ENCODE measurements at regions not wholly inside any gene's neighbourhood (a gene's known extent, or its start where the extent isn't known, plus 50 kb on each side); places are given as distances from the start of the nearest gene placed in this dataset.

- Histone ChIP-seq H4K20me1 (ENCODE audit: insufficient read depth) (no peaks in the 10 kb centered on the region), H3K4me2 (peak overlapping the region; percentile 37), H3K4me1 (replicated peaks; ENCODE audit: insufficient read depth) (peaks cover 50% of the 10 kb centered on the region), H3K36me3 (ENCODE audit: low read depth) (no peaks in the 10 kb centered on the region), H3F3A (ENCODE audit: insufficient read depth, low read depth) (peaks cover 19% of the 10 kb centered on the region; the same call in 1 of the 2 replicates), H3K9me3 (ENCODE audit: insufficient read depth, low read depth) (peaks cover 17% of the 10 kb centered on the region), H3K4me3 (no peak overlapping the region), H3K79me2 (ENCODE audit: low read depth) (no peaks in the 10 kb centered on the region), H3K9me2 (ENCODE audit: insufficient read depth) (no peaks in the 10 kb centered on the region), H3K27me3 (ENCODE audit: insufficient read depth, low read depth) (no peaks in the 10 kb centered on the region), H3K27ac (peak overlapping the region; percentile 56), H2AFZ (no peak overlapping the region)
- CTCF ChIA-PET, result interaction anchor here (0.5 to 0.6 kb wide), 2 partner anchors 212 to 489 kb away, joined by 3 to 9 read pairs; no protein-coding TSS in a partner anchor
- BruUV-seq (replicated peaks), result no TSS peak
- DNase-seq, result peak; percentile 19 to 84
- intact Hi-C loops (cut with micrococcal nuclease; ENCODE audit: unreplicated experiment), result no loop called here
- POLR2A ChIA-PET (ENCODE audit: unreplicated experiment), result no interaction called here
- TF ChIP-seq CTCF (conservative IDR thresholded peaks at IDR 0.05), result no peak
- TF ChIP-seq EZH2 (IDR thresholded peaks at IDR 0.05; ENCODE audit: low read depth), result no peak
Observed at GRCh38 chr13:36766295-36766694, 52.7 kb upstream of the RFXAP start.

DNA sequence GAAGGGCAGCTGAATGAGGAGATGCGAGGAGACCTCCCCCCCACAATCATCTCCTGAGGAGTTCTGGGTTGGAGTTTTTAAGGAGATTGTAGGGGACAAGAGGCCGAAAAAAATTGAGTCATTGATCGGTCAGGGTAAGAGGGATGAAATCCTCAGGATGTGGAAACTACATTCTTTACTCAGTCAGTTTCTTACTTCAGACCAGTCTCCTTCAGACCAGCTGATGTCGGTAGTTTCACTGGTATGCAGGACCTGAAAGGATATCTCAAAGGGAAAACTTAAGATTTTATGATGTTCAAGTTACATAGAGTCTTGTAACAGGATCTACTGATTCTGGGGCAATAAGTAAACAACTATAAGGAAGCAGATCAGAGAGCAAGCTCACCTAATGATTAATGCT, 51.7 kb upstream of the RFXAP start:
- Histone ChIP-seq H3K4me2 (no peak overlapping the region), H3K4me1 (replicated peaks; ENCODE audit: insufficient read depth) (peaks cover 42% of the 10 kb centered on the region), H3K36me3 (ENCODE audit: low read depth) (no peaks in the 10 kb centered on the region), H2AFZ (no peak overlapping the region), H3K9me3 (ENCODE audit: insufficient read depth, low read depth) (peaks cover 17% of the 10 kb centered on the region), H3K9me2 (ENCODE audit: insufficient read depth) (no peaks in the 10 kb centered on the region), H3K79me2 (ENCODE audit: low read depth) (no peaks in the 10 kb centered on the region), H3K27ac (peak overlapping the region; percentile 56), H4K20me1 (ENCODE audit: insufficient read depth) (no peaks in the 10 kb centered on the region), H3K27me3 (ENCODE audit: insufficient read depth, low read depth) (no peaks in the 10 kb centered on the region), H3F3A (ENCODE audit: insufficient read depth, low read depth) (peaks cover 13% of the 10 kb centered on the region; the same call in 1 of the 2 replicates), H3K4me3 (no peak overlapping the region)
- BruUV-seq (replicated peaks), result no TSS peak
- TF ChIP-seq EZH2 (IDR thresholded peaks at IDR 0.05; ENCODE audit: low read depth) (no peak), CTCF (conservative IDR thresholded peaks at IDR 0.05) (no peak)
- ChIA-PET POLR2A (ENCODE audit: unreplicated experiment) (no interaction called here), CTCF (no interaction called here)
- peak in 1 of 2 experiments; percentile 61 for DNase-seq
- intact Hi-C loops (cut with micrococcal nuclease; ENCODE audit: unreplicated experiment), result no loop called here

DNA sequence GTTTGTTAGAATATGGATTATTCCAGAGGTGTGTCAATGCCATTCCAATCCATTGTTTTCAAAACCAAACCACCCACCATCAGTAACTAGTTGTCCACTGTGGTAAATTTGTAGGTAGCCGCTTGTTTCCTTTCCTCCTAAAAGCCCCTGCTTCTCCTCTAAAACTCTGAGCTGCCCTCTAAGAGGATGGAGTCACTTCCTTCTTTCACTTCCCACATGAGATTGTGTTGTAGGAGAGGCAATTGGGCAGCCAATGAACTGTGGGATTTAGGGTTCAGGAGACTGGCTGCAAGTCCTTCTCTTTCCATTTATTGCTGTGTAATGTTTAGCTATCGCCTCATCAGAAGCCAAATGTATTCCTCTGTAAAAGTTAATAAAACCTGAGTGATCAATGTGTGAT, 49.9 kb upstream of the RFXAP start:
- TF ChIP-seq EZH2 (IDR thresholded peaks at IDR 0.05; ENCODE audit: low read depth), result no peak
- intact Hi-C loops (cut with micrococcal nuclease; ENCODE audit: unreplicated experiment), result no loop called here
- BruUV-seq (replicated peaks), result no TSS peak

More for the DNA sequence above, 49.9 kb upstream of the RFXAP start:
- Histone ChIP-seq H3K79me2 (ENCODE audit: low read depth) (no peaks in the 10 kb centered on the region), H3F3A (ENCODE audit: insufficient read depth, low read depth) (peaks cover 13% of the 10 kb centered on the region; the same call in 1 of the 2 replicates), H4K20me1 (ENCODE audit: insufficient read depth) (no peaks in the 10 kb centered on the region), H3K9me3 (ENCODE audit: insufficient read depth, low read depth) (peaks cover 17% of the 10 kb centered on the region), H3K27me3 (ENCODE audit: insufficient read depth, low read depth) (no peaks in the 10 kb centered on the region), H3K4me3 (no peak overlapping the region), H3K36me3 (ENCODE audit: low read depth) (no peaks in the 10 kb centered on the region), H3K27ac (no peak overlapping the region), H3K9me2 (ENCODE audit: insufficient read depth) (no peaks in the 10 kb centered on the region), H2AFZ (no peak overlapping the region), H3K4me2 (no peak overlapping the region), H3K4me1 (replicated peaks; ENCODE audit: insufficient read depth) (peaks cover 34% of the 10 kb centered on the region)
- no peak for DNase-seq
- POLR2A ChIA-PET (ENCODE audit: unreplicated experiment), result no interaction called here
- CTCF ChIA-PET, result no interaction called here
